ENCODE measurements at regions not wholly inside any gene's neighbourhood (a gene's known extent, or its start where the extent isn't known, plus 50 kb on each side); places are given as distances from the start of the nearest gene placed in this dataset.

DNA sequence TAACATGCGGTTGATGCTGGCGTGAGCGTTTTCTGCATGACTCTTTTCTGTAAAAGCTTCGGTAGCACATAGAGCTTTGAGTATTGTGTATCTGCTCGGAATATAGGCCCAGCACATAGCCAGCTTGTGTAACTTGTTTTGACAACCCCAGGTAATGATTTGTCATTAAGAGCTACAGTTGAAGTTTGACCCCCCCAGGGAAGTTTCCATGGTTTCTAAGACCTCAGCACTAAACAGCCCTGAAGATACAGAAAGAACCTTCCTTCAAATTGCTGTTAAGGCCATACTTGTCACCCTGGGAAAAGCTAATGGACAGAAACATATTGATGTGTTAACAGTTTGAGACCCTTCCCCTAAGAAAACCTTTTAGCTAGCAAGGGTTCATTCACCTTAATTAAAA lies 380.7 kb downstream of the PRDM2 start:
- no peak for DNase-seq (ENCODE audit: low read depth, low spot score)
- Mint-ChIP-seq H3K36me3 (ENCODE audit: low read depth) (no peaks in the 10 kb centered on the region), H3K9me3 (no peaks in the 10 kb centered on the region), H3K27me3 (ENCODE audit: low read depth) (no peaks in the 10 kb centered on the region), H3K4me3 (no peak overlapping the region), H3K27ac (ENCODE audit: unreplicated experiment) (no peak overlapping the region), H3K4me1 (peaks cover 8% of the 10 kb centered on the region)
- TF ChIP-seq, protein P1, sequence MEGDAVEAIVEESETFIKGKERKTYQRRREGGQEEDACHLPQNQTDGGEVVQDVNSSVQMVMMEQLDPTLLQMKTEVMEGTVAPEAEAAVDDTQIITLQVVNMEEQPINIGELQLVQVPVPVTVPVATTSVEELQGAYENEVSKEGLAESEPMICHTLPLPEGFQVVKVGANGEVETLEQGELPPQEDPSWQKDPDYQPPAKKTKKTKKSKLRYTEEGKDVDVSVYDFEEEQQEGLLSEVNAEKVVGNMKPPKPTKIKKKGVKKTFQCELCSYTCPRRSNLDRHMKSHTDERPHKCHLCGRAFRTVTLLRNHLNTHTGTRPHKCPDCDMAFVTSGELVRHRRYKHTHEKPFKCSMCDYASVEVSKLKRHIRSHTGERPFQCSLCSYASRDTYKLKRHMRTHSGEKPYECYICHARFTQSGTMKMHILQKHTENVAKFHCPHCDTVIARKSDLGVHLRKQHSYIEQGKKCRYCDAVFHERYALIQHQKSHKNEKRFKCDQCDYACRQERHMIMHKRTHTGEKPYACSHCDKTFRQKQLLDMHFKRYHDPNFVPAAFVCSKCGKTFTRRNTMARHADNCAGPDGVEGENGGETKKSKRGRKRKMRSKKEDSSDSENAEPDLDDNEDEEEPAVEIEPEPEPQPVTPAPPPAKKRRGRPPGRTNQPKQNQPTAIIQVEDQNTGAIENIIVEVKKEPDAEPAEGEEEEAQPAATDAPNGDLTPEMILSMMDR (conservative IDR thresholded peaks at IDR 0.05), result no peak

DNA sequence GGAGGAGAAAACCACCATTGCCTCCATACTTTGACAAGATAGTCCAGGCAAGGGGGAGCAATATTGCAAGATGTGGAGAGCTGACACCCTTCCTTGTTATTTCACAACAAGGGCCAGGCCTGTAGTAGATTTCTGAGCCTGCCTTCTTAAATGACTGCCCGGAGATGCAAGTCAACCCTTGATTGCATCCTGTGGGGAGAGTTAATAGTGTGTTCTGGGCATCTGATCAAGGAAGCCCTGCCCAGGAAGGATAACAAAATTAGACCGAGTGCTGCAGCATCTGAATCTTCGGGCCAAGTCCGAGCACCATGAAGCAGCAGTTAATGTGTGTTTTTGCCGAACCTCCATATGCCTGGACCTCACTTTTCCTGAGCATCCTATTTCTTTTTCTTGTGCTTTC lies 382.3 kb downstream of the PRDM2 start:
- Mint-ChIP-seq H3K9me3 (no peaks in the 10 kb centered on the region), H3K27ac (ENCODE audit: unreplicated experiment) (no peak overlapping the region), H3K36me3 (ENCODE audit: low read depth) (no peaks in the 10 kb centered on the region), H3K4me1 (peaks cover 8% of the 10 kb centered on the region), H3K27me3 (ENCODE audit: low read depth) (no peaks in the 10 kb centered on the region), H3K4me3 (no peak overlapping the region)
- TF ChIP-seq, protein P1 (conservative IDR thresholded peaks at IDR 0.05), result no peak
- DNase-seq (ENCODE audit: low read depth, low spot score), result no peak

DNA sequence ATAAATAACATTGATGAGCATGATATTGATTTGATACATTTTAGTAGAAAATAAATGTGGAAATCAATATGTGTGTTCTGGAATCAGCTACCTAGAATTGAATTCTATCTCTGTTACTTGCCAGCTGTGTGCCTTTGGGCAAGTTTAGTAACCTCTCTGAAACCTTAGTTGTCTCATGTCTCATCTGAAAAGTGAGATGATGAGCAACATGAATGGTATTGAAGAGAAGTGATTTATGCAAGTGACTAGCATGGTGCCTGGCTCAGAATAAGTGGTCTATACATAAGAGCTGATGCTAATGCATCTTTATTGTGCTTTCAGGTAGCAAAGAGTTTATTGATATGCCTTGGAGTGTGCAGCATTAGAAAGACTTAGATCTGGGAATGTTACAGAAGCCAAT lies 383.3 kb downstream of the PRDM2 start:
- Mint-ChIP-seq H3K27ac (ENCODE audit: unreplicated experiment) (no peak overlapping the region), H3K36me3 (ENCODE audit: low read depth) (no peaks in the 10 kb centered on the region), H3K4me3 (no peak overlapping the region), H3K9me3 (peaks cover under 1% of the 10 kb centered on the region), H3K27me3 (ENCODE audit: low read depth) (no peaks in the 10 kb centered on the region), H3K4me1 (peaks cover 8% of the 10 kb centered on the region)
- DNase-seq (ENCODE audit: low read depth, low spot score), result no peak
- TF ChIP-seq, protein P1 (conservative IDR thresholded peaks at IDR 0.05), result no peak

DNA sequence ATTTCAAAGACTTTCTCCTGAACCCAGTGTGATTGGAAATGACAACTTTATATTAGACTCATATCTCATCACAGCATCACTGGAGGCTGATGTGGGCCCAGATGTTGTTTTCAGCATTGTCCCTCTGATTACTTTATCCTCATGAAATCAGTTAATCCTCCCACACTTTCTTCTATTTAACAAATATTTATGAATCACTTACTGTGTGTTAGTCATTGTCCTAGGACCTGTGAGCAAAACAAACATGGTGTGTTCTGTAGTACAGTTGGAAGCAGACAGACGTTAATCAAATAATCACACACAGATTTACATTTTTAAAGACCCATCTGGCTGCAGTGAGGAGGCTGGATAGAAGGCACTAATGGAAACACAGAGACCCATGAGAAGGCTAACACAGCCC lies 383.7 kb downstream of the PRDM2 start:
- Mint-ChIP-seq H3K4me1 (peaks cover 8% of the 10 kb centered on the region), H3K4me3 (no peak overlapping the region), H3K27me3 (ENCODE audit: low read depth) (no peaks in the 10 kb centered on the region), H3K27ac (ENCODE audit: unreplicated experiment) (no peak overlapping the region), H3K9me3 (peaks cover 4% of the 10 kb centered on the region), H3K36me3 (ENCODE audit: low read depth) (no peaks in the 10 kb centered on the region)
- TF ChIP-seq, protein P1 (conservative IDR thresholded peaks at IDR 0.05), result no peak
- no peak for DNase-seq (ENCODE audit: low read depth, low spot score)

DNA sequence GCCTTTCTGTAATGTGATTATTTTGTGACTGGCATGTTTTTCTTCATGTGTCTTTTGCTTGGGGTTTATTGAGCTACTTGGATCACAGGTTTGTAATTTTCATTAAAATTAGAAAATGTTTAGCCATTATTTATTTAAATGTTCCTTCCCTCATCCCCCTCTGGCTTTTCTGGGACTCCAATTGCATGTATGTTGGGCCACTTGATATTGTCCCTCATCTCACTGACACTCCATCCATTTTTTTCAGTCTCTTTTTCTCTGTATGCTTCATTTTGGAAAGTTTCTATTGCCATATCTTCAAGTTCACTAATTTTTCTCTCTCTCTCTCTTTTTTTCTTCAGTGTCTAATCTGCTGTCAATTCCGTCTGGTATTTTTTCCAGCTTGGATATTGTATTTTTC lies 390.1 kb downstream of the PRDM2 start:
- no peak for DNase-seq (ENCODE audit: low read depth, low spot score)
- Mint-ChIP-seq H3K4me1 (no peaks in the 10 kb centered on the region), H3K4me3 (no peak overlapping the region), H3K9me3 (peaks cover 18% of the 10 kb centered on the region), H3K36me3 (ENCODE audit: low read depth) (peaks cover 10% of the 10 kb centered on the region), H3K27ac (ENCODE audit: unreplicated experiment) (no peak overlapping the region), H3K27me3 (ENCODE audit: low read depth) (no peaks in the 10 kb centered on the region)
- TF ChIP-seq, protein P1 (conservative IDR thresholded peaks at IDR 0.05), result no peak

DNA sequence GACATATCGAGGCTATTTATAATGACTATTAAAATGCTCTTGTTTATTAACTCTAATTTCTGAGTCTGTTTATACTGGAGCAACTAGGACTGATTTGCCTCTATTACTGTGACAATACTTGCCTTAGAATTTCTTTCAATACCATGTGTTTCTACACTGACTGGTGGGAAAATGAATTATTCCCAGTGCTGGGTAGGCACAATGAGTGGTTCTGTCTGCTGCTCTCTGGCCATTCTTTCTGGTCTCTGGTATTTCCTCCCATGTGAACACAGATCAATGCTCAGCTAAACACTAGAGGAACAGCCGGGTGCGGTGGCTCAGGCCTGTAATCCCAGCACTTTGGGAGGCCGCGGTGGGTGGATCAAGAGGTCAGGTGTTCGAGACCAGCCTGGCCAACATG lies 390.5 kb downstream of the PRDM2 start:
- TF ChIP-seq, protein P1 (conservative IDR thresholded peaks at IDR 0.05), result no peak
- H3K4me3 Mint-ChIP-seq, result no peak overlapping the region
- no peaks in the 10 kb centered on the region for H3K4me1 Mint-ChIP-seq
- DNase-seq (ENCODE audit: low read depth, low spot score), result no peak
- no peak overlapping the region for H3K27ac Mint-ChIP-seq (ENCODE audit: unreplicated experiment)
- H3K36me3 Mint-ChIP-seq (ENCODE audit: low read depth), result peaks cover 10% of the 10 kb centered on the region
- peaks cover 18% of the 10 kb centered on the region for H3K9me3 Mint-ChIP-seq
- H3K27me3 Mint-ChIP-seq (ENCODE audit: low read depth), result no peaks in the 10 kb centered on the region
